Renal pelvis (tissue), 1 donor: ENCODE measurements at regions not wholly inside any gene's neighbourhood (a gene's known extent, or its start where the extent isn't known, plus 50 kb on each side); places are given as distances from the start of the nearest gene placed in this dataset.

Source experiments
- DNase-seq: peaks from one replicate; pipeline ENCODE4 v3.0.0-alpha.2; 2013

DNA sequence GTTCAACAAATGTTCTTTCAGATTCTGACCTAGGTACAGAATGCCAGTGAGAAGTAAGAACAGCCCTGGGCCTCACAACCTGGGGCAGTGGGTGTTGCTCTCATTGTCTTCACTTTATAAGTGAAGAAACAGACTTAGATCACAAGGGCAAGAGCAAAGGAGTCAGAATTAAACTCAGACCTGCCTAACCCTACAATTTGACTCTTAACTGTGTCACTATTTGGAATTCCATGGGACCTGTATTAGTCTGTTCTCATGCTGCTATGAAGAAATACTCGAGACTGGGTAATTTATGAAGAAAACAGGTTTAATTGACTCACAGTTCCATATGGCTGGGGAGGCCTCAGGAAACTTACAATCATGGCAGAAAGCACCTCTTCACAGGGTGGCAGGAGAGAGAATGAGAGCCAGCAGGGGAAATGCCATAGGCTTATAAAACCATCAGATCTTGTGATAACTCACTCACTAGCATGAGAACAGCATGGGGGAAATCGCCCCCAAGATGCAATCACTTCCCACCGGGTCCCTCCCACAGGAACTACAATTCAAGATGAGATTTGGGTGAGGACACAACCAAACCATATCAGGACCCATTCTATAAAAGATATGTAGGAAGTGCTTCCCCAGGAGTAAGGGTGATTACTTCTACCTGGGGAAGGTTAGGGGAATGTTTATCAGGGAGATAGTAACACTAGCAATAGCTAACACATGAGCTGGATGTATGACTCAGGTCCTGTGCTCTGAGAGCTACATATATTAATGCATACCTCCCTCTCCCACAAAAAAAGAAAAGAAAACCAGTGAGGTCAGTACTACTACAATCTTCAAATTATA, 270.1 kb downstream of the SOX9 start:
- no peak for DNase-seq

DNA sequence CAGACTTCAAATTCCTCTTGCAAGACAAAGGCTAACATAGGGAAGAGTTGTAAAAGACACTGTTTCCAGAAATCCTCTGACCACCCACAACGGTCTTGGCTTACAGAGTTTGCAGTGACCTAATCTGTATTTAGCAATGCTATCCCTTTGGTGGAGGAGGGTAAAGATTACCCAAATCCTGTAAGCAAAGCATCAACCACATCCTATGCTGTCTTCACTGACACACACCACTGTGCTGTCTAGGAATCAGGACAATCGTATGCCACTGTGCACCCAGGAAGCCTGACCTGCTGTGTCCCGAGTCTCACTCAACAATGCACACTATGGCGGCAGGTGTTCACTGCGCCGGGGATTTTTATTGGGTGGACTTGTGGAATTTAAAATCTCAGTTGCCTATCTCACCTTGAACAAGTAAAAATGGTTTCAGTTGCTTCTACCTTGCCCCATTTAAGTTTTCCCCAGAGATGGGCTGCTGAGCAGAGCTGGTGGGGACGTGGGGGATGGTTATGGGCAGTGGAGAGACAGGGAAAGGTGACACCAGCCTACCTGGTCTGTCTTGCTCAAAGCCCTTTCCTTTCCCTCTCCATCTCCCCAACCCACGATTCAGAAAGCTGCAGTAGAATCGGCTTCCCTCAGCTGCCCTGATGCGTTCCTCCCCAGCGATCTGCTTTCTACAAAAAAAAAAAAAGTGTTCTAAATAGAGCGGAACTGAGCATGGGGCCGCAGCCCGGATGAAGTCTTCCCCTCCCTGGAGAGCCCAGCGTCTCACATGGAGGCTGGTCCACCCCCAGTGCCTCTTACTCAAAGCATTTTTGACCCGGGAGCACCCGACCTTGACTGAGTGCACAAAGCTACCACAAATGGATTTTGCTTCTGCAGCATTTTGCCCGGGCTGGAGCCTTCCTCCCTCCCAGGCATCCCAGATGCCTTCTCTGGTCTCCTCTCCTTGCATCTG, 271.5 kb downstream of the SOX9 start:
- DNase-seq, result peak; percentile 77

DNA sequence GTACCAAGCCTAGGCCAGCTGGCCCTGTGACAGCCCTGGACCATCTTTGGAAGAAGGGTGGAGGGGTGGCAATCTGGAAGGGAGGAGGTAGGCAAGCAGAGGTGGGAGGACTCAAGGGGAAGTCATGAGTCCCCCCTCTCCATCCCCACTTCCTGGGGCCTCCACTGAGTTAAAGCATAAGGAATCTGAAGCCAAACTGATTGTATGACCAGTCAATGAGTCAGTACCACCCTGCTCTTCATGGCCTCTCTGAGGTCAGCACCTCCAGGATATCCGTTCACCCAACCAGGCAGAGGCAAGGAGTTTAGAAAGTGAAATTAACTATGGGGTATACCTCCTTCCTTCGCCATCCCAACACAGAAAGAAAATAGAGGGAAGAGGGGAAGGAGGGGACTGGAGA, 272.7 kb downstream of the SOX9 start:
- no peak for DNase-seq

DNA sequence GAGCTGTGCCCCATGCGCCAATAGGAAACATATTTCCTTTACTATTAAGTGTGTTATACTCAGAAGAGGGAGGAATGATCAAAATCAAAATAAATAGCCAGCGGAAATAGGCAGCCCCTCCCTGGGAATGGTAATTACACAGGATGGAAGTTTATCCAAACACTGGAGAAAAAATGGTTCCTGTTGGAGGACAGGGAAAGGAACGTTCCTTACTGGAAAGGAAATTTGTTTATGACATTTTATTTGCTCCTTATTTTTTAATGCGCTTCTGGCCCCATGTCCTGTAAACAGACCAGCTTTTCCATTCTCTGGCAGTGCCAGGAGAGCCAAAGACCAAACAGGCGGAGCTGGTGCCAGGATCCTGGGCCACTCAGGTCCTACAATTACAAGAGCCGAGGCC, 273.7 kb downstream of the SOX9 start:
- no peak for DNase-seq

DNA sequence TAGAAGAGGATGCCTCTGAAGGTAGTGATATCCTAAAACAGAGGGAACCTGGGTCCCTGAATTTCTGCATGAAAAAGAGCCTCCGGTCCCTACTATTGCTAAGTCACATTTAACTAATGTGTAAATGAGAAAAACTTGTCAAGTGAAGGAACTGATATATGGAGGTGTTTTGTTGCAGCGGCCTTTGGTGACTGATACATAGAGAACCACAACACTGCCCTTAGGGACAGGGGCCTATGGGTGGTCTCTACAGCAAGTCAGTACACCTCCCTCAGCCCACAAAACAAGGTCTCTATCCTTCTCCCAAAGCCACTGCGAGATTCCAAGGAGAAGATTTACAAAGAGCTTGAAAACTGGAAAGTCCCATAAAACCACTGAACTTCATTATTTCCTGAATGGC, 275.3 kb downstream of the SOX9 start:
- DNase-seq, result no peak

- DNase-seq, result no peak
These were observed 276.4 kb downstream of the SOX9 start for GRCh38 chr17:72397223-72397667.

DNA sequence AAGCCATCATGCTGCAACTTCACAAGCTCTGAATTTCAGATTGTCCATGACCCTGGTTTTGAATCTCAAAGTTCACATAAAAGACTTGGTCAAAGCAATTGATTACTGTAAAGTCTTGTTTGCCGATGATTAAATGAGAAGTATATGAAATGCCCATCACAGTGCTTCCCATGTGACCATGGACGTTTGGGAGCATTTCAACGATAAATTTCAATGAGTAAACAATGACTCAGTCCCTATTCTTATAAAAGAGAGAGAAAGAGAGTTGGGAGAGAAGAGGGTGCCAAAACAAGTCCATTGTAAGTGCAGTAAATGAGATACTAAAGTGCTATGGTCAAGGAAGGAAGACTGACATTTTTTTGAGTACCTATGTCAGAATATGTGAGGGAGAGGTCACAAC, 276.9 kb downstream of the SOX9 start:
- DNase-seq, result no peak

- no peak for DNase-seq
These were observed 278.3 kb downstream of the SOX9 start for GRCh38 chr17:72399023-72399607.

GRCh38 chr17:72399608-72400487, 279.0 kb downstream of the SOX9 start:
- no peak for DNase-seq

DNA sequence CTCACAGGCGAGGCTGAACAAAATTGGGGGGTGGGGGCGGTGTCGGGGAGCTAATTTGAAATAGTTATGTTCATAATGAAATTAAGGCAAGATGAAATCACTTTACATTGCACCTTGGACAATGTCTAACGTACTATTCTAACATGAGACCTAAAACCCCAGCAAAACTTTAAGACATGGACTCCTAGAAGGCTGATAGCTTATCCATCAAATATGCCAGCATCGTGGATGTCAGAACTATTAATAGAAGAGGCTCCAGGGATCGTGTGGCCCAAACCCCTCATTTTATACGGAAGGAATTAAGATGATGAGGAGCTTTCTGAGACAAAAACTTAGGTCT, 279.6 kb downstream of the SOX9 start:
- DNase-seq, result no peak

DNA sequence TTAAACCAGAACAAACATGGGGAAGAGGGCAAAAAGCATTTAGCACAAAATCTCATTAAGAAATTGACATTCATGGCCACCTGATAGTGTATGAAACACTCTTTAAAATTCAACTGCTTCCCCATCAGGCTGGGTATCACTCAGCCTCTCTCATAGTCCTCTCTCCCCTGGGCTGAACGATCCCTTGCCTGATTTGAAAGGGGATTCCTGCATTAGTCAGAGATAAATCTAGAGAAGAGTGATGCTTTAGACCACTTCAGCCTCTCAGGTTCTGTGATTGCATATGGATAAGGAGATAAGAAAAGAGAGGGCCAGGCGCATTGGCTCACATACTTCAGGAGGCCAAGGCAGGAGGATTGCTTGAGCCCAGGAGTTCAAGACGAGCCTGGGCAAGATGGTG, 280.0 kb downstream of the SOX9 start:
- no peak for DNase-seq

GRCh38 chr17:72401883-72402726, 281.3 kb downstream of the SOX9 start:
- DNase-seq, result no peak

DNA sequence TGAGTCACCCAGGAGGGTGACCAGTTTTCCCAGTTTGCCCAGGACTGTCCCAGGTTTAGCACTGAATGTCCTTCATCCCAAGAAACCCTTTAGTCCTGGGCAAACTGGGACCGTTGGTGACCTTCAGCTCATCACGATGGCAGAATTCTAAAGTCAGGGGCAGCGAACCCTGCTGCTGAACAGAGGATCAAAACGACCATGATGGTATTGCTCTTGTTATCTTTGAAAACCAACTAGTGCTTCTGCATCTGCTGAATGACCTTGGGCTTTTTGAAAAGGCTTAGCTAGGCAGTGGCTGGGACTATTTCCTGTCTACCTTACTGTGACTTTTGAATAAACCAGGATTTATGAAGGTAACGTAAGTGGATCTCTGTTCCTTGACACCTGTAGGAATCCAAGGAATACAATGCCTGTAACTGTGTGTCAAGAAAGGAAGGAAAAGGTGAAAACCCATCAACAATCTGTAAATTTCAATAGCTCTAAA, 281.9 kb downstream of the SOX9 start:
- no peak for DNase-seq

- no peak for DNase-seq
These were observed 282.9 kb downstream of the SOX9 start for GRCh38 chr17:72403713-72404209.

DNA sequence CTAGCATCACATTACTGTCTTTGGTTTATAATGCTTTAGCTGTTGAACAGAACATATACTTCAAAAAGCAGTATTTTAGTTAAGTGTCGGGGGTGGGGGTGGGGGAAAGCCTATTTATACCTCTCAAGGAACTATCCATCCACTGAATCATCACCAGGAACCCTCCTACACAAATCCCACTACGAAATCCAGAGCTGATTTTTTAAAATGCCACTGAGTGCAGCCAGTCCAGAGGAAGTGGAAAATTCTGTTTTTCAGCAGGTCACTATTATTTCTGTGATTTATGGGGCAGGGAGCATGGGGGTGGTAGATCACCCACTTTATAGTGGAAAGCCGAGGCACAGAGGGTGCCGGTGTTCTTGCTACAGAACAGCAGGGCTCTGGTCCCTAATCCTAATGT, 284.1 kb downstream of the SOX9 start:
- no peak for DNase-seq

DNA sequence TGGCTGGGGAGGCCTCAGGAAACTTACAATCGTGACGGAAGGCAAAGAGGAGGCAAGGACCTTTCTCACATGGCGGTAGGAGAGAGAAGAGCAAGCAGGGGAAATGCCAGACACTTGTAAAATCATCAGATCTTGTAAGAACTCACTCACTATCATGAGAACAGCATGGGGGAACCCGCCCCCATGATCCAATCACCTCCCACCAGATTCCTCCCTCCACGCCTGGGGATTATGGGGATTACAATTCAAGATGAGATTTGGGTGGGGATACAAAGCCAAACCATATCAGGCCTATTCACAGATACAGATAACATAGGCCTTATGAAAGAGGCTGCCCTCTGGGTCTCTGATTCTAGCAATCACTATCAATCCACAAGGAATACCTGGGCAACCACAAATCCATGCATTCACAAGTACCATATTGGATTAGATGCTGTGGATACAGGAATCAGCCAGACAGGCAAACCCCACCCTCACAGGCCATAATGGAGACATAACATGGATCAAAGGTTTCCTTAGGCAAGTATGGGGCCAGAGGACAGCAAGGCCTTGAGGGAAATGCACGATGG, 284.9 kb downstream of the SOX9 start:
- no peak for DNase-seq

DNA sequence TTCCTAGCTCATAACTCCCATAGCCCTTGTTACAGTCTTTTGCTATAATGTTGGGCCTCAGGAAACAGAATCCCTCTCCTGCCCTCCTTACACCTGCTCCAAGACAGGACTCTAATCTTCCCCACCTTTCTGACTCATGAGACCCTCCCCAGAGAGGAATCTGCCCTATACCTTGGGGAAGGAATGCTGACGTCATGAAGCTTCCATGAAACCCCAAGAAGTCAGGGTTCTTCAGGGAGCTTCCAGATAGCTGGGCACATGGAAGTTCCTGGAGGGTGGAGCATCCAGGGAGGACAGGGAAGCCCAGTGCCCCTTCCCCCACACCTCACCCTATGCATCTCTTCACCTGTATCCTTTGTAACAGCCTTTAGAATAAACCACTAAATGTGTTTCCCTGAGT, 285.7 kb downstream of the SOX9 start:
- DNase-seq, result no peak

DNA sequence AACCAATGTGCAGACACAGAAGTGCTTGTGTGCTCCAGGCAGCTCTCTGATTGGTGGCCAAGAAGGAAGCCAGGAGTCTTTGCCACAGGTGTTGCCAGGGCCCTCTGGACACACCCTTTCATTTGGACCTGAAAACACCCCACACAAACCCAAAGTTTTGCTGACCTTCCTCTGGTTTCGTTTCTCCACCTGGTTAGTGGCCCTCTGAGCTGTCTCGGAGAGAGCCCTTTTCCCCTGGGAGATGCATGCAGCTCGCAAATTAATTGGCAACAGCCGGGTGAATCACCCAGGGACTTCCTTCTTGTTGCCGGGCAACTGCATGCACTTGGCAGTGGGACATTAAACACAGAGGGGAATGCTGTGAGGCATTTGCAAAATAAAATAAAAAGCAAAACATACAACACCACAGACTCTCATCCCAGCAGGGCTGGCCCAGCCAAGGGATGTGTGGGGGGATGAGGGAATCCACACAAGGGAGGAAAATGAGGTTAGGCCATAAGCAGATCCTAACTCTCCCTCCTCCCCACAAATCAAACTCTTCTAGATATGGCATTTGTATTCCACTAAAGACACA, 286.6 kb downstream of the SOX9 start:
- peak; percentile 78 for DNase-seq

- DNase-seq, result no peak
These were observed 287.1 kb downstream of the SOX9 start for GRCh38 chr17:72407931-72408330.

- no peak for DNase-seq
These were observed 287.8 kb downstream of the SOX9 start for GRCh38 chr17:72408641-72409040.
